ENCODE measurements at regions not wholly inside any gene's neighbourhood (a gene's known extent, or its start where the extent isn't known, plus 50 kb on each side); places are given as distances from the start of the nearest gene placed in this dataset.

GRCh38 chr22:44400763-44401060, 88.0 kb upstream of the SHISAL1 start:
- TF ChIP-seq CTCF (IDR thresholded peaks at IDR 0.05) (no peak), EP300 (IDR thresholded peaks at IDR 0.05) (no peak)

All from sigmoid colon (tissue), 4 donors.